ENCODE measurements at regions not wholly inside any gene's neighbourhood (a gene's known extent, or its start where the extent isn't known, plus 50 kb on each side); places are given as distances from the start of the nearest gene placed in this dataset.

DNA sequence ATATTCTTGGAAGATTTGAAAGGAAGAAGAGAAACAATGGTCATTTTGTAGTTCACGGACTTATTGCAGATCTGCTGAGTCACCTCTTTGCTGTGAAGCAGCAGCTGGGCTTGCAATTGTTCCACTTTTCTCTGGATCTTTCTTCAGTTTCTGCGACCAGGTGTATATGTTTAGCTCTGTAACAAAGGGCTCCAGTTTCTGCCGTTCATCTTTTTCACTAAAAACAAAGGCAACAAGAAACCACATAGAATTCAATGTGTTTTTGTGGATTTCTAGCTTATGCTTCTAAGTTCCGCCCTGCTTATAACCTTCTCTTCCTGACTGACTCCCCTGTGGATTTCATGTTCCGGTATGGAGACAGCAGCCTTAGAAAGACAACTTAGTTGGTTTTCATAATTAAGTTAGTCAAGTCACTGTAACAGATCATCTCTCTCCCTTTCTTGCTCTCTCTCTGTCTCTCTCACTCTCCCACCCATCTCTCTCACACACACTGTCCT is 121.6 kb upstream of the EPHA5 start:
- TF ChIP-seq, protein P1, sequence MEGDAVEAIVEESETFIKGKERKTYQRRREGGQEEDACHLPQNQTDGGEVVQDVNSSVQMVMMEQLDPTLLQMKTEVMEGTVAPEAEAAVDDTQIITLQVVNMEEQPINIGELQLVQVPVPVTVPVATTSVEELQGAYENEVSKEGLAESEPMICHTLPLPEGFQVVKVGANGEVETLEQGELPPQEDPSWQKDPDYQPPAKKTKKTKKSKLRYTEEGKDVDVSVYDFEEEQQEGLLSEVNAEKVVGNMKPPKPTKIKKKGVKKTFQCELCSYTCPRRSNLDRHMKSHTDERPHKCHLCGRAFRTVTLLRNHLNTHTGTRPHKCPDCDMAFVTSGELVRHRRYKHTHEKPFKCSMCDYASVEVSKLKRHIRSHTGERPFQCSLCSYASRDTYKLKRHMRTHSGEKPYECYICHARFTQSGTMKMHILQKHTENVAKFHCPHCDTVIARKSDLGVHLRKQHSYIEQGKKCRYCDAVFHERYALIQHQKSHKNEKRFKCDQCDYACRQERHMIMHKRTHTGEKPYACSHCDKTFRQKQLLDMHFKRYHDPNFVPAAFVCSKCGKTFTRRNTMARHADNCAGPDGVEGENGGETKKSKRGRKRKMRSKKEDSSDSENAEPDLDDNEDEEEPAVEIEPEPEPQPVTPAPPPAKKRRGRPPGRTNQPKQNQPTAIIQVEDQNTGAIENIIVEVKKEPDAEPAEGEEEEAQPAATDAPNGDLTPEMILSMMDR (IDR thresholded peaks at IDR 0.05; ENCODE audit: insufficient read depth, low read length): no peak
- no peak for TF ChIP-seq POLR2AphosphoS5 (IDR thresholded peaks at IDR 0.05; ENCODE audit: low read depth)
- TF ChIP-seq, protein P2, sequence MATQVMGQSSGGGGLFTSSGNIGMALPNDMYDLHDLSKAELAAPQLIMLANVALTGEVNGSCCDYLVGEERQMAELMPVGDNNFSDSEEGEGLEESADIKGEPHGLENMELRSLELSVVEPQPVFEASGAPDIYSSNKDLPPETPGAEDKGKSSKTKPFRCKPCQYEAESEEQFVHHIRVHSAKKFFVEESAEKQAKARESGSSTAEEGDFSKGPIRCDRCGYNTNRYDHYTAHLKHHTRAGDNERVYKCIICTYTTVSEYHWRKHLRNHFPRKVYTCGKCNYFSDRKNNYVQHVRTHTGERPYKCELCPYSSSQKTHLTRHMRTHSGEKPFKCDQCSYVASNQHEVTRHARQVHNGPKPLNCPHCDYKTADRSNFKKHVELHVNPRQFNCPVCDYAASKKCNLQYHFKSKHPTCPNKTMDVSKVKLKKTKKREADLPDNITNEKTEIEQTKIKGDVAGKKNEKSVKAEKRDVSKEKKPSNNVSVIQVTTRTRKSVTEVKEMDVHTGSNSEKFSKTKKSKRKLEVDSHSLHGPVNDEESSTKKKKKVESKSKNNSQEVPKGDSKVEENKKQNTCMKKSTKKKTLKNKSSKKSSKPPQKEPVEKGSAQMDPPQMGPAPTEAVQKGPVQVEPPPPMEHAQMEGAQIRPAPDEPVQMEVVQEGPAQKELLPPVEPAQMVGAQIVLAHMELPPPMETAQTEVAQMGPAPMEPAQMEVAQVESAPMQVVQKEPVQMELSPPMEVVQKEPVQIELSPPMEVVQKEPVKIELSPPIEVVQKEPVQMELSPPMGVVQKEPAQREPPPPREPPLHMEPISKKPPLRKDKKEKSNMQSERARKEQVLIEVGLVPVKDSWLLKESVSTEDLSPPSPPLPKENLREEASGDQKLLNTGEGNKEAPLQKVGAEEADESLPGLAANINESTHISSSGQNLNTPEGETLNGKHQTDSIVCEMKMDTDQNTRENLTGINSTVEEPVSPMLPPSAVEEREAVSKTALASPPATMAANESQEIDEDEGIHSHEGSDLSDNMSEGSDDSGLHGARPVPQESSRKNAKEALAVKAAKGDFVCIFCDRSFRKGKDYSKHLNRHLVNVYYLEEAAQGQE (IDR thresholded peaks at IDR 0.05; ENCODE audit: insufficient replicate concordance, low read depth): no peak

All from HL-60 (cell line).